ENCODE measurements at regions not wholly inside any gene's neighbourhood (a gene's known extent, or its start where the extent isn't known, plus 50 kb on each side); places are given as distances from the start of the nearest gene placed in this dataset.

GRCh38 chr1:219490566-219490965, 122.3 kb downstream of the ZC3H11B start:
- TF ChIP-seq CTCF (IDR thresholded peaks at IDR 0.05): no peak
- TF ChIP-seq EZH2phosphoT487 (IDR thresholded peaks at IDR 0.05): no peak
- no peak for TF ChIP-seq EZH2 (IDR thresholded peaks at IDR 0.05)
- Mint-ChIP-seq H3K9me3 (no peaks in the 10 kb centered on the region), H3K27me3 (ENCODE audit: insufficient read depth, low read depth) (no peaks in the 10 kb centered on the region), H3K27ac (no peak overlapping the region), H3K36me3 (no peaks in the 10 kb centered on the region), H3K4me1 (peaks cover 8% of the 10 kb centered on the region), H3K4me3 (no peak overlapping the region)
- Histone ChIP-seq H3K36me3 (no peaks in the 10 kb centered on the region), H3K27ac (no peak overlapping the region), H3K4me2 (no peak overlapping the region), H3K27me3 (no peaks in the 10 kb centered on the region), H3K79me2 (ENCODE audit: low read depth) (no peaks in the 10 kb centered on the region), H3K4me3 (no peak overlapping the region), H3K4me1 (peaks cover 13% of the 10 kb centered on the region), H2AFZ (replicated peaks) (no peak overlapping the region), H3K9ac (no peak overlapping the region), H4K20me1 (ENCODE audit: low read depth) (no peaks in the 10 kb centered on the region), H3F3A (ENCODE audit: low read depth) (no peaks in the 10 kb centered on the region), H3K9me3 (ENCODE audit: low read depth) (no peaks in the 10 kb centered on the region)
- DNase-seq (ENCODE audit: low spot score): no peak

- DNase-seq (ENCODE audit: low spot score): no peak
- Histone ChIP-seq H3F3A (ENCODE audit: low read depth) (no peaks in the 10 kb centered on the region), H3K4me1 (peaks cover 23% of the 10 kb centered on the region), H3K4me3 (no peak overlapping the region), H3K9me3 (ENCODE audit: low read depth) (no peaks in the 10 kb centered on the region), H4K20me1 (ENCODE audit: low read depth) (no peaks in the 10 kb centered on the region), H3K9ac (no peak overlapping the region), H2AFZ (replicated peaks) (no peak overlapping the region), H3K36me3 (no peaks in the 10 kb centered on the region), H3K27ac (no peak overlapping the region), H3K4me2 (no peak overlapping the region), H3K27me3 (no peaks in the 10 kb centered on the region), H3K79me2 (ENCODE audit: low read depth) (no peaks in the 10 kb centered on the region)
- Mint-ChIP-seq H3K36me3 (no peaks in the 10 kb centered on the region), H3K27ac (peak overlapping the region; percentile 9), H3K4me3 (no peak overlapping the region), H3K27me3 (ENCODE audit: insufficient read depth, low read depth) (no peaks in the 10 kb centered on the region), H3K9me3 (no peaks in the 10 kb centered on the region), H3K4me1 (peaks cover 8% of the 10 kb centered on the region)
- TF ChIP-seq EZH2 (IDR thresholded peaks at IDR 0.05) (no peak), EZH2phosphoT487 (IDR thresholded peaks at IDR 0.05) (no peak), CTCF (IDR thresholded peaks at IDR 0.05) (no peak)
Observed at GRCh38 chr1:219489636-219490035, 123.3 kb downstream of the ZC3H11B start.

GRCh38 chr1:219488275-219488674, 124.6 kb downstream of the ZC3H11B start:
- Mint-ChIP-seq H3K9me3 (no peaks in the 10 kb centered on the region), H3K27me3 (ENCODE audit: insufficient read depth, low read depth) (no peaks in the 10 kb centered on the region), H3K4me3 (no peak overlapping the region), H3K27ac (no peak overlapping the region), H3K36me3 (no peaks in the 10 kb centered on the region), H3K4me1 (peaks cover 8% of the 10 kb centered on the region)
- TF ChIP-seq EZH2 (IDR thresholded peaks at IDR 0.05): no peak
- no peak for TF ChIP-seq CTCF (IDR thresholded peaks at IDR 0.05)
- no peak for TF ChIP-seq EZH2phosphoT487 (IDR thresholded peaks at IDR 0.05)
- no peak overlapping the region for H3K9ac ChIP-seq
- H3K4me2 ChIP-seq: no peak overlapping the region
- no peaks in the 10 kb centered on the region for H3K36me3 ChIP-seq
- no peaks in the 10 kb centered on the region for H4K20me1 ChIP-seq (ENCODE audit: low read depth)
- H3K79me2 ChIP-seq (ENCODE audit: low read depth): no peaks in the 10 kb centered on the region
- no peak for DNase-seq (ENCODE audit: low spot score)
- H3K4me3 ChIP-seq: no peak overlapping the region
- H3F3A ChIP-seq (ENCODE audit: low read depth): no peaks in the 10 kb centered on the region
- H3K27ac ChIP-seq: no peak overlapping the region
- no peaks in the 10 kb centered on the region for H3K9me3 ChIP-seq (ENCODE audit: low read depth)
- H2AFZ ChIP-seq (replicated peaks): no peak overlapping the region
- H3K27me3 ChIP-seq: no peaks in the 10 kb centered on the region
- H3K4me1 ChIP-seq: peaks cover 24% of the 10 kb centered on the region

Measured in neural progenitor cell (in vitro differentiated cells).